K562 (cell line): ENCODE measurements at regions not wholly inside any gene's neighbourhood (a gene's known extent, or its start where the extent isn't known, plus 50 kb on each side); places are given as distances from the start of the nearest gene placed in this dataset.

ENCODE experiments used
- ATAC-seq: fragments of 200-7000 bp; cut with Tn5 transposase; 3 replicates; pipeline ENCODE4 v1.9.1; 2020; ENCODE audit warnings: moderate library complexity
- BruUV-seq: library from RNA; stranded (reverse); fragments of 400-500 nt; replicated peaks from 2 replicates; lab custom pipeline; 2021; lab: Mats Ljungman, UMichigan
- CTCF ChIA-PET: fragments of 300-600 bp; formaldehyde crosslinking; extraction: SDS; loops from one replicate; lab custom pipeline; 2021; ENCODE audit warnings: low intra/inter-chr PET ratio; lab: Yijun Ruan, JAX
- POLR2A ChIA-PET: fragments of 300-600, 350-650 bp; sonication (Branson Sonifier 250); formaldehyde crosslinking; extraction: SDS; loops from one replicate; lab custom pipeline; 2021; ENCODE audit warnings: antibody characterized with exemption, inconsistent platforms; lab: Yijun Ruan, JAX
- DNase-seq, 4 experiments: peaks; one replicate each; pipeline versions ENCODE4 v3.0.0 to v3.0.0-alpha.2; 2011 to 2018; ENCODE audit warnings: low spot score in 3 of 4, mixed read lengths in 3 of 4; ENCODE audit errors: extremely low read depth in 1 of 4
- FAIRE-seq: peaks from 2 replicates; lab custom pipeline; 2011; peaks lifted over from hg19 to GRCh38; lab: Jason Lieb, UNC
- H2AFZ ChIP-seq: 2 replicates; pipeline ENCODE4 v1.6.0; 2011; ENCODE audit warnings: low read depth, low read length, control low read depth, inconsistent platforms
- H3K27ac ChIP-seq: fragments of 200-600 bp; 3 replicates; pipeline ENCODE4 v1.8.0; 2011; ENCODE audit warnings: low read depth, mild to moderate bottlenecking, control low read depth, inconsistent platforms, low read length, moderate library complexity, mixed read lengths; ENCODE audit errors: extremely low read depth
- H3K27me3 ChIP-seq, 2 experiments: fragments of 300-600 bp in 1 of 2; 2 replicates in 1 of 2; 3 replicates in 1 of 2; pipeline versions ENCODE4 v1.6.0 to v1.8.0; 2011; ENCODE audit warnings: inconsistent platforms in 2 of 2, low read length in 2 of 2, mild to moderate bottlenecking in 1 of 2, mixed read lengths in 1 of 2, moderate library complexity in 1 of 2; ENCODE audit not compliant: control insufficient read depth in 2 of 2, insufficient read depth in 2 of 2
- H3K36me3 ChIP-seq: fragments of 300-600 bp; 3 replicates; pipeline ENCODE4 v1.8.0; 2011; ENCODE audit warnings: mild to moderate bottlenecking, low read length, inconsistent platforms; ENCODE audit not compliant: control insufficient read depth, insufficient read depth
- H3K4me1 ChIP-seq, 2 experiments: fragments of 200-600 bp in 1 of 2; replicated peaks in 1 of 2; 2 replicates in 1 of 2; 3 replicates in 1 of 2; pipeline versions ENCODE4 v1.5.1 to v1.8.0; 2011; ENCODE audit warnings: inconsistent platforms in 2 of 2, low read length in 2 of 2, mild to moderate bottlenecking in 1 of 2, mixed read lengths in 1 of 2, moderate library complexity in 1 of 2; ENCODE audit not compliant: control insufficient read depth in 2 of 2, insufficient read depth in 2 of 2
- H3K4me2 ChIP-seq: 2 replicates; pipeline ENCODE4 v1.6.1; 2011; ENCODE audit warnings: low read length, control low read depth, inconsistent platforms, mixed read lengths; ENCODE audit not compliant: insufficient read depth
- H3K4me3 ChIP-seq: fragments of 200-600 bp; sonication (generic), shearing (Covaris generic); 2 replicates; pipeline ENCODE4 v1.5.1; 2016; ENCODE audit warnings: control low read depth, inconsistent platforms
- H3K79me2 ChIP-seq: fragments of 200-600 bp; 3 replicates; pipeline ENCODE4 v1.8.0; 2011; ENCODE audit warnings: low read length, inconsistent platforms; ENCODE audit not compliant: control insufficient read depth, insufficient read depth
- H3K9ac ChIP-seq, 2 experiments: 2 replicates each; pipeline versions ENCODE4 v1.6.0 to v1.6.1; 2011; ENCODE audit warnings: low read depth in 2 of 2, low read length in 2 of 2, control low read depth in 1 of 2, inconsistent platforms in 1 of 2, mild to moderate bottlenecking in 1 of 2, mixed read lengths in 1 of 2; ENCODE audit not compliant: insufficient read depth in 1 of 2
- H3K9me1 ChIP-seq: one replicate; pipeline ENCODE4 v1.6.0; 2011; ENCODE audit warnings: inconsistent platforms, mild to moderate bottlenecking, low read length, moderate library complexity; ENCODE audit not compliant: control insufficient read depth, insufficient read depth
- H3K9me3 ChIP-seq: replicated peaks from 2 replicates; pipeline ENCODE4 v1.5.1; 2011; ENCODE audit warnings: low read depth, low read length, inconsistent platforms; ENCODE audit not compliant: control insufficient read depth, insufficient read depth
- H4K20me1 ChIP-seq: replicated peaks from 2 replicates; pipeline ENCODE4 v1.6.1; 2011; ENCODE audit warnings: low read length, inconsistent platforms, mixed read lengths; ENCODE audit not compliant: control insufficient read depth, insufficient read depth
- BDP1 ChIP-seq: IDR thresholded peaks from 3 replicates; pipeline ENCODE4 v1.6.1; 2011; ENCODE audit not compliant: insufficient read length, insufficient read depth
- CEBPB ChIP-seq: fragments of 450-650 bp; IDR thresholded peaks from 2 replicates; pipeline ENCODE4 v1.6.1; 2016; ENCODE audit warnings: missing genetic modification characterization, missing compliant biosample characterization
- GATAD2B ChIP-seq: fragments of 450-650 bp; IDR thresholded peaks from 2 replicates; pipeline ENCODE4 v1.6.1; 2017; ENCODE audit warnings: mild to moderate bottlenecking, borderline replicate concordance
- JUN ChIP-seq, 2 experiments: sonication (generic) in 1 of 2; formaldehyde crosslinking in 1 of 2; IDR thresholded peaks; 2 replicates each; pipeline versions ENCODE4 v1.6.1 to v1.8.0; 2012 to 2022; ENCODE audit warnings: borderline replicate concordance in 2 of 2, mild to moderate bottlenecking in 2 of 2, improper control_type of control experiment in 1 of 2, low read depth in 1 of 2, low read length in 1 of 2, missing genetic modification reagents in 1 of 2
- MCM2 ChIP-seq: fragments of 450-650 bp; IDR thresholded peaks from 2 replicates; pipeline ENCODE4 v1.6.1; 2017; ENCODE audit warnings: low read depth, mild to moderate bottlenecking
- MYNN ChIP-seq, 2 experiments: sonication (generic); formaldehyde crosslinking in 1 of 2; IDR thresholded peaks; 2 replicates each; pipeline versions ENCODE4 v1.5.0 to v1.6.1; 2016 to 2020; ENCODE audit warnings: antibody characterized with exemption in 1 of 2, missing genetic modification reagents in 1 of 2
- PCBP1 ChIP-seq: fragments of 200-400 bp; formaldehyde crosslinking; IDR thresholded peaks from 2 replicates; pipeline ENCODE4 v1.6.1; 2018; ENCODE audit warnings: mild to moderate bottlenecking, low read depth, low read length; ENCODE audit not compliant: poor library complexity, severe bottlenecking
- PKNOX1 ChIP-seq: fragments of 450-650 bp; IDR thresholded peaks from 2 replicates; pipeline ENCODE4 v1.6.1; 2016
- PRMT5 ChIP-seq: sonication (generic); formaldehyde crosslinking; IDR thresholded peaks from 2 replicates; pipeline ENCODE4 v1.5.0; 2020; ENCODE audit warnings: missing genetic modification reagents
- TRIM24 ChIP-seq, 2 experiments: fragments of 450-650 bp; IDR thresholded peaks; 2 replicates each; pipeline ENCODE4 v1.6.1; 2016
- ZBED1 ChIP-seq: IDR thresholded peaks from 2 replicates; pipeline ENCODE4 v1.6.1; 2014
- ZFPM2 ChIP-seq: fragments of 250-450 bp; sonication (Bioruptor Pico); IDR thresholded peaks from 2 replicates; pipeline ENCODE4 v1.5.1; 2022; ENCODE audit warnings: mild to moderate bottlenecking
- ZNF253 ChIP-seq: fragments of 250-450 bp; sonication (Bioruptor Pico); conservative IDR thresholded peaks from 2 replicates; pipeline ENCODE4 v1.6.1; 2021; ENCODE audit warnings: mild to moderate bottlenecking
- ZNF592 ChIP-seq: fragments of 450-650 bp; IDR thresholded peaks from 2 replicates; pipeline ENCODE4 v1.6.1; 2017; ENCODE audit warnings: antibody characterized with exemption, mild to moderate bottlenecking
- WGBS: fragments of 100-300 bp; shearing (Covaris generic); methylation state at CpG from one replicate; pipeline ENCODE4 v1.1.6; 2016; ENCODE audit warnings: low coverage, mixed read lengths; ENCODE audit not compliant: insufficient coverage; ENCODE audit errors: missing lambda C conversion rate; 5-methylcytosine and 5-hydroxymethylcytosine counted together
- in situ Hi-C: fragments of 300-500 bp; cut with MboI; formaldehyde crosslinking; loops from 4 replicates; pipeline ENCODE4 v1.15.0; 2018; ENCODE audit warnings: inconsistent platforms, mixed read lengths
- intact Hi-C: fragments of 100-400 bp; cut with micrococcal nuclease; formaldehyde crosslinking; loops from 2 replicates; pipeline ENCODE4 v1.14.2; 2022

- TF ChIP-seq PCBP1 (no peak), ZNF253 (CRISPR knock-in tag) (no peak), MYNN (IDR thresholded peaks at IDR 0.05) (no peak), MYNN (CRISPR knock-in tag; IDR thresholded peaks at IDR 0.05) (no peak), CEBPB (tag) (no peak), GATAD2B (no peak)
Observed at GRCh38 chr6:81896525-81897503, 144.3 kb upstream of the TENT5A start (continued).

GRCh38 chr6:81895511-81896185, 143.2 kb upstream of the TENT5A start:
- ATAC-seq (no peak), FAIRE-seq (no peak), DNase-seq (no peak)
- H2AFZ ChIP-seq = no peak overlapping the region
- no TSS peak for BruUV-seq
- no peak overlapping the region for H3K27ac ChIP-seq
- 4% methylated on average over 5 of the region's 5 CpGs for WGBS
- H3K79me2 ChIP-seq = no peaks in the 10 kb centered on the region
- POLR2A ChIA-PET = interaction anchor here (1.4 kb wide), 1 partner anchor 12 kb away, joined by 4 read pairs; no protein-coding TSS in a partner anchor
- H4K20me1 ChIP-seq = no peaks in the 10 kb centered on the region
- intact Hi-C loops = no loop called here
- in situ Hi-C loops = no loop called here
- no peaks in the 10 kb centered on the region for H3K9me1 ChIP-seq
- CTCF ChIA-PET = no interaction called here
- H3K9ac ChIP-seq = no peak overlapping the region
- no peak overlapping the region for H3K4me3 ChIP-seq
- no peaks in the 10 kb centered on the region for H3K27me3 ChIP-seq
- no peaks in the 10 kb centered on the region for H3K4me1 ChIP-seq
- no peaks in the 10 kb centered on the region for H3K9me3 ChIP-seq
- no peaks in the 10 kb centered on the region for H3K36me3 ChIP-seq
- no peak overlapping the region for H3K4me2 ChIP-seq
- TF ChIP-seq PRMT5 (CRISPR knock-in tag) = no peak
- TF ChIP-seq TRIM24 (IDR thresholded peaks at IDR 0.05) = no peak
- no peak for TF ChIP-seq PKNOX1
- TF ChIP-seq ZFPM2 (CRISPR knock-in tag) = no peak
- TF ChIP-seq ZBED1 = no peak
- TF ChIP-seq JUN (IDR thresholded peaks at IDR 0.05; ENCODE audit: borderline replicate concordance, low read depth, low read length) = no peak
- no peak for TF ChIP-seq JUN (CRISPR knock-in tag; IDR thresholded peaks at IDR 0.05; ENCODE audit: borderline replicate concordance)
- no peak for TF ChIP-seq ZNF592
- no peak for TF ChIP-seq BDP1
- TF ChIP-seq MCM2 = no peak
